Epithelial cell of esophagus (primary cell): ENCODE measurements at regions not wholly inside any gene's neighbourhood (a gene's known extent, or its start where the extent isn't known, plus 50 kb on each side); places are given as distances from the start of the nearest gene placed in this dataset.
A peak's percentile ranks its signal among the peaks of the same experiment; 100 is the strongest.

Experiments
- DNase-seq: peaks from one replicate; pipeline ENCODE4 v3.0.0; 2010; ENCODE audit warnings: low read depth
- H3K4me3 ChIP-seq: 2 replicates; pipeline ENCODE4 v1.5.1; 2011; ENCODE audit warnings: mild to moderate bottlenecking, low read length, control low read depth
- CTCF ChIP-seq: IDR thresholded peaks from 2 replicates; pipeline ENCODE4 v1.5.1; 2011; ENCODE audit warnings: low read depth, mild to moderate bottlenecking, low read length, control low read depth, inconsistent platforms; ENCODE audit not compliant: insufficient read depth; ENCODE audit errors: missing control alignments

- no peak for DNase-seq
- no peak overlapping the region for H3K4me3 ChIP-seq
- TF ChIP-seq CTCF, result no peak
Measured at GRCh38 chr10:21146436-21146789, 249.3 kb upstream of the NEBL start.

GRCh38 chr10:21145751-21146435 is 248.8 kb upstream of the NEBL start:
- DNase-seq, result no peak
- no peak overlapping the region for H3K4me3 ChIP-seq
- no peak for TF ChIP-seq CTCF

GRCh38 chr10:21144047-21144446 is 246.9 kb upstream of the NEBL start:
- no peak for TF ChIP-seq CTCF
- no peak overlapping the region for H3K4me3 ChIP-seq
- DNase-seq, result peak; percentile 60

- H3K4me3 ChIP-seq, result no peak overlapping the region
- no peak for DNase-seq
- no peak for TF ChIP-seq CTCF
Measured at GRCh38 chr10:21141946-21142492, 244.9 kb upstream of the NEBL start.

GRCh38 chr10:21138769-21139340 is 241.7 kb upstream of the NEBL start:
- H3K4me3 ChIP-seq, result no peak overlapping the region
- DNase-seq, result no peak
- no peak for TF ChIP-seq CTCF

- no peak for TF ChIP-seq CTCF
- H3K4me3 ChIP-seq, result no peak overlapping the region
- peak; percentile 72 for DNase-seq
Measured at GRCh38 chr10:21135023-21135931, 238.2 kb upstream of the NEBL start.
